CD14-positive monocyte (primary cell): ENCODE measurements at regions not wholly inside any gene's neighbourhood (a gene's known extent, or its start where the extent isn't known, plus 50 kb on each side); places are given as distances from the start of the nearest gene placed in this dataset.

Source experiments
- DNase-seq, 3 donors: peaks; one replicate each; pipeline ENCODE4 v3.0.0-alpha.2; 2011 to 2022
- H2AFZ ChIP-seq: 2 replicates; pipeline ENCODE4 v1.6.0; 2012; ENCODE audit warnings: mild to moderate bottlenecking, low read depth, low read length, inconsistent platforms; ENCODE audit not compliant: insufficient read depth, poor library complexity, severe bottlenecking
- H3K27ac ChIP-seq, 2 donors: 1 replicate in 1 of 2; 2 replicates in 1 of 2; pipeline ENCODE4 v1.5.1; 2012 to 2013; ENCODE audit warnings: low read length in 2 of 2, control low read depth in 1 of 2, inconsistent platforms in 1 of 2, low read depth in 1 of 2, mild to moderate bottlenecking in 1 of 2
- H3K27me3 ChIP-seq, 2 donors: one replicate each; pipeline versions ENCODE4 v1.6.0 to v1.6.1; 2011 to 2013; ENCODE audit warnings: low read length in 2 of 2; ENCODE audit not compliant: control insufficient read depth in 2 of 2, insufficient read depth in 2 of 2
- H3K36me3 ChIP-seq, 2 donors: replicated peaks in 1 of 2; 1 replicate in 1 of 2; 2 replicates in 1 of 2; pipeline versions ENCODE4 v1.5.1 to v1.6.1; 2012 to 2013; ENCODE audit warnings: low read length in 2 of 2, control low read depth in 1 of 2, inconsistent platforms in 1 of 2, mild to moderate bottlenecking in 1 of 2; ENCODE audit not compliant: insufficient read depth in 2 of 2, control insufficient read depth in 1 of 2
- H3K4me1 ChIP-seq, 2 donors: 1 replicate in 1 of 2; 2 replicates in 1 of 2; pipeline versions ENCODE4 v1.5.1 to v1.6.1; 2012 to 2013; ENCODE audit warnings: low read length in 2 of 2, control low read depth in 1 of 2, inconsistent platforms in 1 of 2, mild to moderate bottlenecking in 1 of 2, moderate library complexity in 1 of 2; ENCODE audit not compliant: insufficient read depth in 2 of 2, control insufficient read depth in 1 of 2
- H3K4me2 ChIP-seq: replicated peaks from 2 replicates; pipeline ENCODE3; 2012; ENCODE audit warnings: low read length, moderate library complexity, mild to moderate bottlenecking; ENCODE audit not compliant: poor library complexity, severe bottlenecking; ENCODE audit errors: extremely low read depth
- H3K4me3 ChIP-seq, 3 experiments: fragments of 200-600 bp in 1 of 3; sonication (generic) in 1 of 3; replicated peaks in 1 of 3; 1 replicate in 2 of 3; 2 replicates in 1 of 3; pipeline ENCODE4 v1.5.1; 2011 to 2013; ENCODE audit warnings: low read length in 3 of 3, mild to moderate bottlenecking in 3 of 3, control low read depth in 2 of 3, low read depth in 2 of 3, inconsistent platforms in 1 of 3, moderate library complexity in 1 of 3
- H3K79me2 ChIP-seq: 2 replicates; pipeline ENCODE4 v1.6.0; 2012; ENCODE audit warnings: mild to moderate bottlenecking, control low read depth, inconsistent platforms, low read length, moderate library complexity; ENCODE audit not compliant: insufficient read depth
- H3K9ac ChIP-seq: 2 replicates; pipeline ENCODE4 v1.6.0; 2017; ENCODE audit warnings: low read length, mild to moderate bottlenecking; ENCODE audit not compliant: insufficient read depth, poor library complexity, severe bottlenecking
- H3K9me3 ChIP-seq, 2 donors: replicated peaks in 1 of 2; 1 replicate in 1 of 2; 2 replicates in 1 of 2; pipeline versions ENCODE4 v1.5.1 to v1.6.1; 2012 to 2013; ENCODE audit warnings: low read length in 2 of 2, control low read depth in 1 of 2; ENCODE audit not compliant: control insufficient read depth in 1 of 2, insufficient read depth in 1 of 2
- H4K20me1 ChIP-seq: 2 replicates; pipeline ENCODE4 v1.6.0; 2012; ENCODE audit warnings: mild to moderate bottlenecking, low read length, control low read depth, moderate library complexity; ENCODE audit not compliant: insufficient read depth
- H3K27ac Mint-ChIP-seq, 7 donors: one replicate each; pipeline ENCODE4 v1.8.0; 2020; ENCODE audit warnings: mild to moderate bottlenecking in 7 of 7, mixed read lengths in 7 of 7, moderate library complexity in 6 of 7, inconsistent platforms in 2 of 7
- H3K27me3 Mint-ChIP-seq, 3 donors: one replicate each; pipeline ENCODE4 v1.8.0; 2021 to 2022; ENCODE audit warnings: low read depth in 3 of 3, mild to moderate bottlenecking in 3 of 3, mixed read lengths in 3 of 3, moderate library complexity in 3 of 3, inconsistent platforms in 1 of 3
- H3K36me3 Mint-ChIP-seq, 2 donors: one replicate each; pipeline ENCODE4 v1.8.0; 2020; ENCODE audit warnings: mixed read lengths in 2 of 2, inconsistent platforms in 1 of 2, mild to moderate bottlenecking in 1 of 2
- H3K4me1 Mint-ChIP-seq: one replicate; pipeline ENCODE4 v1.8.0; 2020; ENCODE audit warnings: mild to moderate bottlenecking, mixed read lengths
- H3K4me3 Mint-ChIP-seq, 2 donors: one replicate each; pipeline ENCODE4 v1.8.0; 2020; ENCODE audit warnings: mild to moderate bottlenecking in 2 of 2, mixed read lengths in 2 of 2, moderate library complexity in 1 of 2
- H3K9me3 Mint-ChIP-seq, 7 donors: one replicate each; pipeline ENCODE4 v1.8.0; 2020 to 2022; ENCODE audit warnings: mixed read lengths in 7 of 7, mild to moderate bottlenecking in 6 of 7, moderate library complexity in 6 of 7, inconsistent platforms in 2 of 7
- CTCF ChIP-seq: fragments of 200-600 bp; IDR thresholded peaks from one replicate; pipeline ENCODE4 v1.8.0; 2022; ENCODE audit warnings: antibody characterized with exemption, mild to moderate bottlenecking
- WGBS: methylation state at CpG from one replicate; pipeline ENCODE4 v1.1.5; 2013; ENCODE audit warnings: missing lambda C conversion rate; ENCODE audit not compliant: insufficient coverage; 5-methylcytosine and 5-hydroxymethylcytosine counted together
- intact Hi-C, 2 donors: fragments of 100-400 bp; cut with micrococcal nuclease; formaldehyde crosslinking; loops; one replicate each; pipeline versions ENCODE4 v1.15.0 to v1.15.1; 2023

GRCh38 chr6:21900730-21901129, 307.2 kb downstream of the SOX4 start:
- Histone ChIP-seq H2AFZ (no peak overlapping the region), H3K9ac (no peak overlapping the region), H3K4me3 (no peak overlapping the region), H3K27ac (no peak overlapping the region), H3K79me2 (no peaks in the 10 kb centered on the region), H3K27me3 (no peaks in the 10 kb centered on the region), H3K36me3 (no peaks in the 10 kb centered on the region), H3K9me3 (no peaks in the 10 kb centered on the region), H3K4me2 (no peak overlapping the region), H4K20me1 (no peaks in the 10 kb centered on the region), H3K4me1 (no peaks in the 10 kb centered on the region)
- Mint-ChIP-seq H3K36me3 (no peaks in the 10 kb centered on the region), H3K27me3 (no peaks in the 10 kb centered on the region), H3K27ac (no peak overlapping the region), H3K4me1 (peaks cover 7% of the 10 kb centered on the region), H3K9me3 (peaks cover 0 to 3% (median 0%) of the 10 kb centered on the region in 7 donors), H3K4me3 (no peak overlapping the region)
- DNase-seq, result peak in 1 of 3 donors; percentile 6
- intact Hi-C loops, result no loop called here
- no peak for TF ChIP-seq CTCF
- WGBS, result 100% methylated on average over 1 of the region's 2 CpGs

GRCh38 chr6:21902628-21903169, 309.1 kb downstream of the SOX4 start:
- Histone ChIP-seq H3K27me3 (no peaks in the 10 kb centered on the region), H2AFZ (no peak overlapping the region), H4K20me1 (no peaks in the 10 kb centered on the region), H3K4me3 (no peak overlapping the region), H3K27ac (no peak overlapping the region), H3K9ac (no peak overlapping the region), H3K36me3 (no peaks in the 10 kb centered on the region), H3K9me3 (no peaks in the 10 kb centered on the region), H3K4me1 (no peaks in the 10 kb centered on the region), H3K79me2 (no peaks in the 10 kb centered on the region), H3K4me2 (no peak overlapping the region)
- Mint-ChIP-seq H3K4me1 (peaks cover 7% of the 10 kb centered on the region), H3K36me3 (no peaks in the 10 kb centered on the region), H3K27me3 (no peaks in the 10 kb centered on the region), H3K9me3 (peaks cover 0 to 3% (median 0%) of the 10 kb centered on the region in 7 donors), H3K27ac (peak overlapping the region in 1 of 7 donors; percentile 48), H3K4me3 (no peak overlapping the region)
- TF ChIP-seq CTCF, result no peak
- intact Hi-C loops, result no loop called here
- no peak for DNase-seq
- 100% methylated on average over 1 of the region's 7 CpGs for WGBS
